DOHH2 (cell line): ENCODE measurements at regions not wholly inside any gene's neighbourhood (a gene's known extent, or its start where the extent isn't known, plus 50 kb on each side); places are given as distances from the start of the nearest gene placed in this dataset.

Experiments used
- H3F3A ChIP-seq: fragments of 200-600 bp; sonication (generic), shearing (Covaris generic); 2 replicates; pipeline ENCODE4 v1.6.0; 2016; ENCODE audit warnings: antibody characterized with exemption, mild to moderate bottlenecking; ENCODE audit not compliant: control insufficient read depth, insufficient read depth
- H3K27ac ChIP-seq: fragments of 200-600 bp; sonication (generic); 2 replicates; pipeline ENCODE4 v1.5.1; 2014; ENCODE audit warnings: low read depth, mild to moderate bottlenecking, low read length, moderate library complexity
- H3K27me3 ChIP-seq: fragments of 200-600 bp; sonication (generic); 2 replicates; pipeline ENCODE4 v1.6.1; 2014; ENCODE audit warnings: mild to moderate bottlenecking, low read length, mixed read lengths; ENCODE audit not compliant: control insufficient read depth
- H3K36me3 ChIP-seq: fragments of 200-600 bp; sonication (generic); 2 replicates; pipeline ENCODE4 v1.6.1; 2014; ENCODE audit warnings: mild to moderate bottlenecking, low read length, moderate library complexity, mixed read lengths; ENCODE audit not compliant: control insufficient read depth
- H3K4me1 ChIP-seq: fragments of 200-600 bp; sonication (generic); 2 replicates; pipeline ENCODE4 v1.6.1; 2014; ENCODE audit warnings: mild to moderate bottlenecking, low read length, mixed read lengths; ENCODE audit not compliant: control insufficient read depth
- H3K4me2 ChIP-seq: fragments of 200-600 bp; sonication (generic); 2 replicates; pipeline ENCODE4 v1.6.0; 2014; ENCODE audit warnings: mild to moderate bottlenecking, low read length, moderate library complexity
- H3K4me3 ChIP-seq: fragments of 200-600 bp; sonication (generic); 2 replicates; pipeline ENCODE4 v1.5.1; 2014; ENCODE audit warnings: mild to moderate bottlenecking, low read length, mixed read lengths
- H3K79me2 ChIP-seq: fragments of 200-600 bp; sonication (generic); 2 replicates; pipeline ENCODE4 v1.6.1; 2014; ENCODE audit warnings: mild to moderate bottlenecking, low read length, mixed read lengths; ENCODE audit not compliant: control insufficient read depth
- H3K9me2 ChIP-seq: fragments of 200-600 bp; sonication (generic); replicated peaks from 2 replicates; pipeline ENCODE4 v1.6.1; 2014; ENCODE audit warnings: mild to moderate bottlenecking, low read length, mixed read lengths; ENCODE audit not compliant: control insufficient read depth
- H3K9me3 ChIP-seq: fragments of 200-600 bp; sonication (generic); 2 replicates; pipeline ENCODE4 v1.6.1; 2014; ENCODE audit warnings: antibody characterized with exemption, low read length, mixed read lengths; ENCODE audit not compliant: control insufficient read depth, insufficient read depth
- H4K20me1 ChIP-seq: fragments of 200-600 bp; sonication (generic); 2 replicates; pipeline ENCODE4 v1.6.0; 2014; ENCODE audit warnings: low read depth, mild to moderate bottlenecking, antibody characterized with exemption, low read length, moderate library complexity; ENCODE audit not compliant: control insufficient read depth, insufficient read depth
- EZH2phosphoT487 ChIP-seq: fragments of 200-600 bp; sonication (generic); IDR thresholded peaks from 2 replicates; pipeline ENCODE4 v1.6.1; 2017; ENCODE audit warnings: borderline replicate concordance, mild to moderate bottlenecking, antibody characterized with exemption, low read length, moderate library complexity, mixed read lengths
- TF ChIP-seq, protein P1 (sequence below): fragments of 200-600 bp; sonication (generic); IDR thresholded peaks from one replicate; pipeline ENCODE4 v1.5.1; 2014; ENCODE audit warnings: antibody characterized with exemption, mild to moderate bottlenecking, low read depth, low read length; ENCODE audit not compliant: poor library complexity, severe bottlenecking

- no peaks in the 10 kb centered on the region for H3K79me2 ChIP-seq
- H3K9me3 ChIP-seq: no peaks in the 10 kb centered on the region
- no peak overlapping the region for H3K4me2 ChIP-seq
- no peaks in the 10 kb centered on the region for H3K36me3 ChIP-seq
- no peaks in the 10 kb centered on the region for H4K20me1 ChIP-seq
- H3K4me3 ChIP-seq: no peak overlapping the region
- no peaks in the 10 kb centered on the region for H3K4me1 ChIP-seq
- no peaks in the 10 kb centered on the region for H3F3A ChIP-seq
- no peaks in the 10 kb centered on the region for H3K9me2 ChIP-seq
- no peaks in the 10 kb centered on the region for H3K27me3 ChIP-seq
- no peak for TF ChIP-seq EZH2phosphoT487
- TF ChIP-seq, protein P1, sequence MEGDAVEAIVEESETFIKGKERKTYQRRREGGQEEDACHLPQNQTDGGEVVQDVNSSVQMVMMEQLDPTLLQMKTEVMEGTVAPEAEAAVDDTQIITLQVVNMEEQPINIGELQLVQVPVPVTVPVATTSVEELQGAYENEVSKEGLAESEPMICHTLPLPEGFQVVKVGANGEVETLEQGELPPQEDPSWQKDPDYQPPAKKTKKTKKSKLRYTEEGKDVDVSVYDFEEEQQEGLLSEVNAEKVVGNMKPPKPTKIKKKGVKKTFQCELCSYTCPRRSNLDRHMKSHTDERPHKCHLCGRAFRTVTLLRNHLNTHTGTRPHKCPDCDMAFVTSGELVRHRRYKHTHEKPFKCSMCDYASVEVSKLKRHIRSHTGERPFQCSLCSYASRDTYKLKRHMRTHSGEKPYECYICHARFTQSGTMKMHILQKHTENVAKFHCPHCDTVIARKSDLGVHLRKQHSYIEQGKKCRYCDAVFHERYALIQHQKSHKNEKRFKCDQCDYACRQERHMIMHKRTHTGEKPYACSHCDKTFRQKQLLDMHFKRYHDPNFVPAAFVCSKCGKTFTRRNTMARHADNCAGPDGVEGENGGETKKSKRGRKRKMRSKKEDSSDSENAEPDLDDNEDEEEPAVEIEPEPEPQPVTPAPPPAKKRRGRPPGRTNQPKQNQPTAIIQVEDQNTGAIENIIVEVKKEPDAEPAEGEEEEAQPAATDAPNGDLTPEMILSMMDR: no peak
- no peak overlapping the region for H3K27ac ChIP-seq
Observed at GRCh38 chr1:96104906-96105305, 616.7 kb upstream of the PTBP2 start.

DNA sequence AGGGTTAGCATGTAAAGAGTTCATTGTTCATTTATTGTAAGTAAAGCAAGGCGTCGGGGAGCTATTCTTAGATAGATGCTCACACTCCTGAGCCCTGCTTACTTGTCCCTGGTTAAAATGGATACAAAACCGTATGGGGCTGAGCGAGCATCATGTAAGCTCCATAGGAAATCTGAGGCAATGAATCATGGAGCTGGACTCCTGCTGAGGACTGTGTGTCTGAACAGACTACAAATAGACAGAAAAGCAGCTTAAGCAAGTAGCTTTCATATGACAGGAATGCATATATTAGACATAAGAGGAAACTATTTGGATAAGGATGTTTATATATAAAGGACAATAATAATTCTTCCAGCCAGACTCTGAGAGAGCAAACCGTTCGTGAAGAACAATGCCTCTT is 604.9 kb upstream of the PTBP2 start:
- Histone ChIP-seq H3K27ac (no peak overlapping the region), H3K9me3 (no peaks in the 10 kb centered on the region), H3K4me2 (no peak overlapping the region), H3K4me1 (no peaks in the 10 kb centered on the region), H3K4me3 (no peak overlapping the region), H3K9me2 (no peaks in the 10 kb centered on the region), H3K36me3 (no peaks in the 10 kb centered on the region), H4K20me1 (no peaks in the 10 kb centered on the region), H3F3A (no peaks in the 10 kb centered on the region), H3K79me2 (no peaks in the 10 kb centered on the region), H3K27me3 (no peaks in the 10 kb centered on the region)
- no peak for TF ChIP-seq EZH2phosphoT487
- TF ChIP-seq, protein P1: no peak

DNA sequence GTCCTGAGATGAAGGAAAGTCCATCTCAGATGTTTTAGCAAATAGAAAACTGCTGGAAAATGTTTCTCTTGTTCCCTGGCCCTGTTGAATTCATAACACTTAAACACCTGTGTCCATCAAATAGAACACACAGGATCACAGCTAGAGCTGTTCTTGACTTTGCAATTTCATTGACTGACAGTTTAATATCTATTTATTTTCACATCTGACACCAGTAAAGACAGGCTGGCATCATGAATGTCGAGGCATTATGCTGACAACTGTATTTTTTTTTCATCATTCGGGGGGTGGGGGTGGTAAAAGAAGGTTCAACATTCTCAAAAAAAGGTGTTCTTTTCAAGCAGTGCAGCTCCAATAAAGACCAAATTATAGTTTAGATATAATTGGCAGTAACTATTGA is 591.2 kb upstream of the PTBP2 start:
- no peaks in the 10 kb centered on the region for H3F3A ChIP-seq
- no peak overlapping the region for H3K27ac ChIP-seq
- TF ChIP-seq, protein P1: no peak
- no peak for TF ChIP-seq EZH2phosphoT487
- H3K4me3 ChIP-seq: no peak overlapping the region
- H3K36me3 ChIP-seq: no peaks in the 10 kb centered on the region
- H3K9me2 ChIP-seq: no peaks in the 10 kb centered on the region
- no peaks in the 10 kb centered on the region for H3K4me1 ChIP-seq
- H4K20me1 ChIP-seq: no peaks in the 10 kb centered on the region
- no peak overlapping the region for H3K4me2 ChIP-seq
- no peaks in the 10 kb centered on the region for H3K9me3 ChIP-seq
- H3K27me3 ChIP-seq: no peaks in the 10 kb centered on the region
- H3K79me2 ChIP-seq: no peaks in the 10 kb centered on the region

GRCh38 chr1:96144636-96145035 is 576.9 kb upstream of the PTBP2 start:
- Histone ChIP-seq H3K4me3 (no peak overlapping the region), H3K9me3 (no peaks in the 10 kb centered on the region), H3K4me1 (no peaks in the 10 kb centered on the region), H4K20me1 (no peaks in the 10 kb centered on the region), H3K9me2 (no peaks in the 10 kb centered on the region), H3K36me3 (no peaks in the 10 kb centered on the region), H3K79me2 (no peaks in the 10 kb centered on the region), H3K27me3 (no peaks in the 10 kb centered on the region), H3K4me2 (no peak overlapping the region), H3K27ac (no peak overlapping the region), H3F3A (no peaks in the 10 kb centered on the region)
- TF ChIP-seq EZH2phosphoT487: no peak
- TF ChIP-seq, protein P1: no peak
